Omental fat pad (tissue), 3 donors: ENCODE measurements at regions not wholly inside any gene's neighbourhood (a gene's known extent, or its start where the extent isn't known, plus 50 kb on each side); places are given as distances from the start of the nearest gene placed in this dataset.

Source experiments
- ATAC-seq: fragments of 150-250 bp; one replicate; pipeline ENCODE4 v1.9.1; 2016; ENCODE audit warnings: mild to moderate bottlenecking, moderate library complexity; ENCODE audit not compliant: low FRiP score
- DNase-seq: peaks from one replicate; pipeline ENCODE4 v3.0.0-alpha.2; 2019; ENCODE audit warnings: low spot score
- TF ChIP-seq, protein P1 (sequence below), 3 donors: fragments of 450-650 bp; IDR thresholded peaks; one replicate each; pipeline ENCODE4 v1.5.1; 2016 to 2017; ENCODE audit warnings: antibody characterized with exemption in 3 of 3, mild to moderate bottlenecking in 3 of 3, moderate library complexity in 2 of 3

DNA sequence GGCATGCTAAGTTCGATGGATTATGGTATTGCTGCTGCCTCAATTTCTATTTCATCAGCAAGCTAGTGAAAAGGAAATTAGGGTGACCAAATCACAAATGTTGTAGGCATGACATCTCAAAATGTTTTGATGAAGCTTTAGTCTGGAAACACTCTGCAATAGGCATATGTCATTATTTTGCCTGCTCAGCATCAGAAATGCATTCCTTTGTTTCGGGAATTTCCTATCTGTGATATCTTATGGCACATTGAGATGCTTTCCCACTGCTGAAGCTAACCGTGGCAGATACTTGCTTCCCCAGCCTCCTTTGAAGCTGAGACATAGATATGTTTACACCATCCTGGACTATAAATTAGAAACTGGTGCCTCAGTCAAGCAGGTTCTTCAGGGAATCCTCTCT lies 119.7 kb downstream of the CDC42EP3 start:
- ATAC-seq = no peak
- TF ChIP-seq, protein P1, sequence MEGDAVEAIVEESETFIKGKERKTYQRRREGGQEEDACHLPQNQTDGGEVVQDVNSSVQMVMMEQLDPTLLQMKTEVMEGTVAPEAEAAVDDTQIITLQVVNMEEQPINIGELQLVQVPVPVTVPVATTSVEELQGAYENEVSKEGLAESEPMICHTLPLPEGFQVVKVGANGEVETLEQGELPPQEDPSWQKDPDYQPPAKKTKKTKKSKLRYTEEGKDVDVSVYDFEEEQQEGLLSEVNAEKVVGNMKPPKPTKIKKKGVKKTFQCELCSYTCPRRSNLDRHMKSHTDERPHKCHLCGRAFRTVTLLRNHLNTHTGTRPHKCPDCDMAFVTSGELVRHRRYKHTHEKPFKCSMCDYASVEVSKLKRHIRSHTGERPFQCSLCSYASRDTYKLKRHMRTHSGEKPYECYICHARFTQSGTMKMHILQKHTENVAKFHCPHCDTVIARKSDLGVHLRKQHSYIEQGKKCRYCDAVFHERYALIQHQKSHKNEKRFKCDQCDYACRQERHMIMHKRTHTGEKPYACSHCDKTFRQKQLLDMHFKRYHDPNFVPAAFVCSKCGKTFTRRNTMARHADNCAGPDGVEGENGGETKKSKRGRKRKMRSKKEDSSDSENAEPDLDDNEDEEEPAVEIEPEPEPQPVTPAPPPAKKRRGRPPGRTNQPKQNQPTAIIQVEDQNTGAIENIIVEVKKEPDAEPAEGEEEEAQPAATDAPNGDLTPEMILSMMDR (IDR thresholded peaks at IDR 0.05) = no peak
- DNase-seq = no peak

DNA sequence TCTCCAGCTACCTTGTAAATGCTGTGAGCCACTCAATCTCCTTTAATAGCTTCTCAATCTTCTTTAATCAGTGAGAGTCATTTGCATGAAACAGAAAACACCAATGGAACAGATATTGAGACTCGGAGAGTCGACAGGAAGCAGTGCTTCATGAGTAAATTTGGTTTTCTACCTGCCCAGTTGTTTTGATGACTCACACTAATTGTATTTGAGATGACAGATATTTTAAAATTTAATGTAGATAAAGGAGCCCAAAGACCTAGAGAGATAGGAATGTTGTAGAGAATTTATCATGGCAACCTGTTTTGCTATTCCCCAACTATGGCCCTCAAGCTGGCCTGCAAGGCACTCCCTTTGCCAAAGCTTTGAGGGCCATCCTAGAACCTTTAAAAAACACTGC lies 119.1 kb downstream of the CDC42EP3 start:
- TF ChIP-seq, protein P1 (IDR thresholded peaks at IDR 0.05) = no peak
- no peak for ATAC-seq
- no peak for DNase-seq

DNA sequence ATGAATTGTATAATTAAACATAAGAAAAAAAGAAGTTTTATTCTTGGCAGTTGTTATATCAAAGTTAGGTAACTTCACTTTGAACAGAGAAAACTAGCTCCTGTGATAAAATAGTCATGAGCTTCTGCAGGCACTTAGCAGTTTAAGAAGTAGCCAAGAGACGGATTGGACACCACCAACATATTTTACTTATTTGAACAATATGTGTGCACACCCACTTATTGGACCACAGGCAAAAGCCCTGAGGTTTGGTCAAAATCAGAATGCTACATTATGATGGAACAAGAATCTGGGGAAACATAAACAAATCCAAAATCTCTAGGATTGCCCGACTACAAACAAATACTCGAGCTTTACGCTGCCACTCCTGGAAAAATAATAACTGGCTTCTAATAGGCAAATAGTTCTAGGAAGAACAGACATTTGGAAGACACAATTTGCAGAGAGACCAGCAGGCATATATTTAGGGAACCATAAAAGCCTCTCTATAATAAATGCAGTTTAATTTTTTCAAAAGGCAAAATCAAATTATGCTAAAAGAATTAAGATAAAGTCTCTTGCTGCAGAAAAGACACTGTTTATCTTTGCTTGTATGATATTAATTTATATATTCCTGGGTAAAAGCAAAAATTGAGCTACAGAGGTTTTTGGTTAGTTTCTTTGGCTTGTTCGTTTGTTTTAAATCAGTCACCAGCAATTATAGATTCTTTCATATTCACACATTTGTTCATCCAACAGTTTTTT lies 117.9 kb downstream of the CDC42EP3 start:
- DNase-seq (no peak), ATAC-seq (no peak)
- TF ChIP-seq, protein P1 (IDR thresholded peaks at IDR 0.05) = no peak

DNA sequence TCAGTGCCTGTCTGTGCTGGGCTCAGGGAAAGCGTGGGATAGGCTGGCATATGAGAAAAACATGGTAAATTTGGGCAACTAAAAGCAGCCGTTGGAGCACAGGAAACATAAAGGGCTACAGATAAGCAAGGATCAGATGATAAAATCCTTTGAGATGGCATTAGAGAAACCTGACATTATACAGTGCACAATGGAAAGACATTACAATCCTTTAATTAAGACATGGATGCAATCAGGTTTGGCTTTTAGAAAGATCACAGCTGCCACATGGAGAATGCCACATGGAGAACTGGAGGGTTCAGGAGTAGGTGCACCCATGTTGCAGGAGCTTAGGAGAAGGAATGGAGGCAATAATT lies 117.3 kb downstream of the CDC42EP3 start:
- TF ChIP-seq, protein P1 (IDR thresholded peaks at IDR 0.05) = no peak

DNA sequence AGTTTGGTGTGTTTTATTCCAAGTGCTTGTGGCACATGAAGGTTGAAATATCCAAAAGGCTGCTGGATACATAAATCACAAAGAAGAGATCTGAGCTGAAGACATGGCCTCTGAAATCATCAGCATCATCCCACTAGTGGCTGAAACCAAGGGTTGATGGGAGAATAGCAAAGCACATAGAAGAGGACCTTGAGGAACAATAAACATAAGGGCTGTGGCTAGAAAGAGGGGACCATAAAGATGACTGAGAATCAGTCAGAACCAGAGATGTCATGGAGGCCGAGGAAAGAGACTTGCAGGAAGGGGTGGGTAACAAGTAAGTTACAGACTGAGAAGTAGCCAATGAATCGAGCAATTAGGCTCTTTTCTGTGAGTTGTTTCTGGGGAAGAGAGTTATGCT lies 116.8 kb downstream of the CDC42EP3 start:
- TF ChIP-seq, protein P1 (IDR thresholded peaks at IDR 0.05) = no peak
- ATAC-seq (no peak), DNase-seq (no peak)

More for the DNA sequence above, 117.3 kb downstream of the CDC42EP3 start:
- DNase-seq (no peak), ATAC-seq (no peak)

DNA sequence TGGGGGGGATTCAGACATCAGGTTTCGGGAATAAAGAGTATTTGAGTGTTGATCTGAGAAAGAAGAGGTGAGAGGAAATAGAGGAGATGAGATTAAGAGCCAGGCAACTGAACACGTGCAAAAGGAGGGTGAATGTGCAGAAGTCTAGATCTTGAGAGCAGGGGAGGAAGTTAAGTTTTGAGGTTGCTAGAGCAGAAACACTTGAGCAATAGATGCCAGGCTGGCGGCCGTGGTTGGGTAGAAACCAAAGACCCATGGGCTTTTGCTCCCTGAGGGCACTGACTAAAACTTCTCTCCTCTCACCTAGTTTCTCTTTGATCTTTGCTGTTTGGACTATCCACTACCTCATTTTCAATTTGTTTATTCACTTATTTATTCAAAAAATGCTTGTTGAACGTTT lies 116.0 kb downstream of the CDC42EP3 start:
- DNase-seq (no peak), ATAC-seq (no peak)
- TF ChIP-seq, protein P1 (IDR thresholded peaks at IDR 0.05) = no peak

DNA sequence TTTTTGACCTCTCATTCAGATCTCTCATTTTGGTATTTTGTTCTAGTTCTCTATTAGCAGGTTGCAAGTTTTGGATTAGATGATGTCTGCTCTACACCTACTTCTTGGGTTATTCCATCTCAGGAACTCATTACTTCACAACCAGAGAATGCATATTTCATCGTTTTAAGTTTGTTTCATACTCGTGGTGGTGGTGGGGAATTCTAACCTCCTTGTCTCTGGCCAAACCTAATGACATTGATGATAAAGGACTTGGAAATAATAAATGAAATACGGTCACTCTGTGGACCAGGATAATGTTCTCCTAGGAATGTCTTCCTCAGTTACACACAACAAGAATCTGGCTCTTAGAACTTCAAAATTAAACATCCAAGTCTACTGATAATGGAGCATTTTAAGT lies 115.2 kb downstream of the CDC42EP3 start:
- TF ChIP-seq, protein P1 (IDR thresholded peaks at IDR 0.05) = no peak
- no peak for DNase-seq
- no peak for ATAC-seq
